HUDEP-2 (cell line): ENCODE measurements at regions not wholly inside any gene's neighbourhood (a gene's known extent, or its start where the extent isn't known, plus 50 kb on each side); places are given as distances from the start of the nearest gene placed in this dataset.
"Not testable (repeated sequence)": the region's sequence is repeated elsewhere in the genome, so short reads cannot be mapped to it uniquely, and the experiment has no call there.

ENCODE experiments used
- DNase-seq, 76 experiments: peaks; one replicate each; lab custom pipeline; 2025; ENCODE audit not compliant: unreplicated experiment in 76 of 76; lab: John Stamatoyannopoulos, UW

DNA sequence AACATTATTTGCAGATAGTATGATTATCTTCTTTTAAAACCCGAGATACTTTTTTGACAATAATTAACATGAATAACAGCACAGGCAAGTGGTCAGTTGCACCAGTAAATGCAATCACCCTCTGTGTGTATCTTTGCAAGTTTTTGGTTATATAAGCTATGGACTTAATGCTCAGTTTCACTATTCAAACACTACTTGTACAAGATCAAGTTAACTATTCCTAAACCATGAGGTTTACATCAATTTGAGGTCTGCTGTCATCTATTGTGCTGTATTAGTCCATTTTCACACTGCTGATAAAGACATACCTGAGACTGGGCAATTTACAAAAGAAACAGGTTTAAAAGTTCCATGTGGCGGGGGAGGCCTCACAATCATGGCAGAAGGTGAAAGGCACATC, 323.2 kb downstream of the NR4A2 start:
- no peak for DNase-seq

DNA sequence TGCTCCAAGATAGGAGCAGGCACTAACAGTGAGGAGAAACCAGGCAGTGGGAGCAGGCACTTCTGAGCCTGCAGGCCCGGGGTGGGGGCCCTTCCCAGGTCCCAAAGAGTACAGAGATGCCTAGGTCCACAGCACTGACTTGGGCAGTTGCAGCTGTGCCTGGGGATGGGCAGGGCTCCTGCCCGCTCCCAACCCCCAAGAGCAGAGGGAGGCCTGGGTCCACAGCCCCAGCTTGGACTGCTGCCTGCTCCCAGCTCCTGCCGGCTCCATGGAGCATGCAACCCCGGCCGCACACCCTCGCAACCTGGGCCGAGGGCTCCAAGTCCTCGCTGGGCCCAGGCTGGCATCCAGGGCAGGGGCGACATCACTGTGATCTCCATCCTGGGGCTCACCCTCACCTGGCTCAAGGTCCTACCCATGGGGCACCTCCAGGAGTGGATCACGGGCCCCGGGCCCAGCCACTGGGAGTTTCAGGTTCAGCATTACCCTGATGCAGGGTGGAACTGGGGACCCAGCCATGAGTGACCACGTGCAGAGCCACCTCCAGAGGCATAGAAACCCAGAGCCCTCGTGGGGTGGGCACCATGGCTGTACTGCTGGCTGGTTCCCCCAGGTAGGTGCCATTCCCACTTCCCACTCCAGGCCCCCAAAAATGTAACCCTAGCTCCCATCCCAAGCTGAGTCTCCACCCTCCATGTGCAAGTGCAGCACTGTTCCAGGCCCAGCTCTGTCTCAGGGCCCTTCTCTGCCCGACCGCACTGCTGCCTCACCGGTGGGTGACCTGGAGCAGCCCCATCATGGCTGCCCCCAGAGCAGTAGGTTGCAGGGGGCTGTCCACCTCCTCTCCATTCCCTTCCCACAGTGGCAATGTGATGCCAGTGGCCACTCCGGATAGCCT, 325.6 kb downstream of the NR4A2 start:
- DNase-seq = no peak

DNA sequence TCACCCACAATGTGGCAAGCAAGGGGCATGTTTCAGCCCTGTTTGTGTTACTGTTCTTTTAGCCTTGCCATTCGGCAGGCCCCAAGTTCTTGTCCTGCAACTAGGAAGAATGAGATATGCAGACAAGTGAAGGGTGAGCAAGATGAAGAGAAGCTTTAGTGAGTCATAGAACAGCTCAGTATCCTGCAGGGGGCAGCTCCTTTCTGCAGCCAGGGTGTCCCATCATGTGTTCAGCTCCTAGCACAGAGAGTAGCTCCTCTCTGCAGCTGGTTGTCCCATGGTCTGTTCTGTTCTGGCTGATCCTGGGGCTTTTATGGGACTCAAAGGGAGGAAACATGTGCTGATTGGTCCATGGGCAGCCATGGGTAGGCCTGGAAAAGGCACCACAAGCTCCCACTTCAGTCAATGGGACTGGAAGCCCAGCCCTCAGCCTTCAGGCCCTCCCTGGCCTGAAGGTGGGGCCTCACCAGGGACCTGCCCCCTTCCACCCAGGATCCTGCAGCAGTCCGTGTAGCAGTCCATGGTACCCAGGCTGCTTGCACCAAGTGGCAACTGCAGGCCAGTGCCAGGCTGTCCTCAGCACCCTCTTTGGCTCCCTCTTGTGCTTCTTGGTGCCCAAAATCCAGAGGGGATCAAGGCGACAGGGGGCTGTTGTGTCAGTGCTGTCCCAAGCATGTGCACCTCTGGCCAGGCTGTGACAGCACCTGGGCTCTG, 326.4 kb downstream of the NR4A2 start:
- DNase-seq = peak in 8 of 76 experiments; percentile 1 to 20 (median 9)

DNA sequence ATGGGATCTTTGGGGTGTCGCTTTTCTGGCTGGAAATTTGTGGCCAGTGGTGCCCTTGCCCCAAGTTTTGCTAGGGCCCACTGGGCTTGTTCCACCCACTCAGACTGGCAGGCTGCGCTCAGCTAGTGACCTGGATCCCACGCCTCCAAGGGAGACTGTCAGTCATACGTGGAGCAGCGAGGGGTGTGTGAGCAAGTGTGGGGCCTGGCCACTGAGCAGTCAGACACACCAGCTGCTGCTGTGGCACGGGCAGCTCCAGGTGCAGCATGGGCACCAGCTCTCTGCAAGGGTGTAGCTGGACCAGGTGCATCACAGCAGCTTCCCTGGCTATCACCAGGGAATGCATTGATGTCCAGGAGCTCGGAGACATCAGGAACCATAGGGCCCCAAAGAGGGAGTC, 327.0 kb downstream of the NR4A2 start:
- no peak for DNase-seq

DNA sequence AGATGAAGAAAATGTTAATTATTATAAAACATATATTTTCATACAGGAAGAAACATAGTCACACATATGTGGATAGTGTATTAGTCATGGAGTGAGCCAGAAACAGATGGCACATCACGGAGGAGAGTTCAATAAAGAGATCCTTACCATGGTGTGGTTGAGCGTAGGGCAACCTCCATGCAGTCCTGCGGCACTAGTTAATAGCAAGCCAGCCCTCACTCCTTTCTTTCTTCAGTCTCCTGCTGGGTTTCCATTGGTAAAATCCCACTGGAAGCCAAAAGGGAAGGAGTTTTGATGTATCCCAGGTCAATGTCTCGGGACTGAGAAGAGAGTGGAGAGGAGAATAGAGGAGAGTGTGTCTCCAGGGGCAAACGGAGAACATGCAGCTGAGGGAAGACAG, 328.1 kb downstream of the NR4A2 start:
- DNase-seq = no peak

DNA sequence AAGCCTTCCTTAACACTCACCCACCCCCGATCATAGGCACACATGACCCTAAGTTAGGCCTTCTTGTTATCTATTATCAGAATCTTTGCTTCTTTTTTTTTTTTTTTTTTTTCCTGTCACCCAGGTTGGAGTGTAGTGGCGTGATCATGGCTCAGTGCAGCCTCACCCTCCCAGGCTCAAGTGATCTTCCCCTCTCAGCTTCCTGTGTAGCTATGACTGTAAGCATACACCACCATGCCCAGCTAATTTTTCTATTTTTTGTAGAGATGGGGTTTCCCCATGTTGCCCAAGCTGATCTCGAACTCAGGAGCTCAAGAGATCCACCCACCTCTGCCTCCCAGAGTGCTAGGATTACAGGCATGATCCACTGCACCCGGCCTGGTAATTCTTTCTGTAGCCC, 328.7 kb downstream of the NR4A2 start:
- no peak for DNase-seq

DNA sequence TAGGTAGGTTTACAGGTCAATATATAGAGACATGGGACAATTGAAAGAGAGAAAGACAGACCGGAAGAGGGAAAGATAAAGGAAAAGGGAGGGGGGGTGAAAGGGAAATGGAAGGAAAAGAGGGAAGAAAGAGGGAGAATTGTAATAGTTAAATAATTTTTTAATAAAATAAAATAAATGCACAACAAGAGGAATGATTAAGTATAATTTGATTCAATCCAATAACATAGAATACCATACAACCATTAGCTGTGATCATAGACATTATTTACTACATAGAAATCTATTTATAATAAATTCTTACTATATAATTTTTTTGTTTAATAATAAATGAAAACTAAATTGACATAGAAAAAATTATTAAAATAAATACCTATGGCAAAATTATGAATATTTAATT, 330.7 kb downstream of the NR4A2 start:
- no peak for DNase-seq

DNA sequence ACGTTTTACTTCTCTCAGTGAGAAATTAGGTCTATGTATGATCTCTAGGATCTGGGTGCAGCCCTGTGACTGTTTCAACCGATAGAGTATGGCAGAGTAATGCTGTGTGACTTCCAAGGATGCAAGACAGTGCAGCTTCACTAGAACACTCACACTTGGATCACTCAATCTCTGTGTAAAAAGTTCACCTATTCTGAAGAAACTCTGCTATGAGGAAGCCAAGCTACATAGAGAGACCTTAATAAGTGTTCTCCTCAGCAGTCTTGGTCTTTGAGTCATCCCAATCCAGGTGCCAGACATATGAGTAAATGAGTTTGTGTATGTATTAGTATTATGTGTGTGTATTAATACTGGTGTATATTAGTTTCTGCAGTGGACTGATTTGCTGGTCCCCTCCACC, 335.0 kb downstream of the NR4A2 start:
- DNase-seq = no peak

DNA sequence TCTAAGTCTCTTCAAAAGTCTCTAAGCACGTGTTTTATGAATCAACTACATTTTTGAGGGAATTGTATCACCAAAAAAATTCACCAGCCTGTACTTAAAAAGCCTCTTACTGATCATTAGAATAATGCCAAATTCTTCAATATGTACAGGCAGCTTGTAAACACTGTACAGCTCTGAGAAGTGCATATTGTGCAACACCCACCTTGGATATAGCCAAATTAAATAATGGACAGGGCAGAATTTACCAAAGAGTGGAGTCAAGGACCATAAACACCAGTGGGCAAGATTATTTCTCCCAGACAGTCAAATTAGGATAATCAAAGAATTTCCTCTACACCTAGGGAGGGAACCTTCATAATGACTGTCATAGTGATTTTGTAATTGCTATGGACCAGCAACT, 338.2 kb downstream of the NR4A2 start:
- no peak for DNase-seq

DNA sequence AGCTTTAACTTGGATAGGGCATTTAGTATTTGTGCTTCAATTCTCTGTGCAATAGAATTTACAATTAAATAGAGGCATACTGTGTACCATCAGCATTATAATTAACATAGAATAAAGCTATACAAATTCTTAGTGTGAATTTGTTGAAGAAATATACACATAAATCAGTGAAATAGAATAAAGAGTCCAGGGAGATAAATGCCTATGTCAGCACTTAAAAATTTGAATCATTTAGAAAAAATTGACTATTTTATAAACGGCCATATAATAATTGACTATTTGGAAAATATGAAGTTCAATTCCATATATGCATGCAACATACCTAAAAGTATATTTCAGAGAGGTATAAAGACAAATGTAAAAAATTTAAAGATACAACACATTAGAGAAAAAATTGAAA, 348.7 kb downstream of the NR4A2 start:
- no peak for DNase-seq

DNA sequence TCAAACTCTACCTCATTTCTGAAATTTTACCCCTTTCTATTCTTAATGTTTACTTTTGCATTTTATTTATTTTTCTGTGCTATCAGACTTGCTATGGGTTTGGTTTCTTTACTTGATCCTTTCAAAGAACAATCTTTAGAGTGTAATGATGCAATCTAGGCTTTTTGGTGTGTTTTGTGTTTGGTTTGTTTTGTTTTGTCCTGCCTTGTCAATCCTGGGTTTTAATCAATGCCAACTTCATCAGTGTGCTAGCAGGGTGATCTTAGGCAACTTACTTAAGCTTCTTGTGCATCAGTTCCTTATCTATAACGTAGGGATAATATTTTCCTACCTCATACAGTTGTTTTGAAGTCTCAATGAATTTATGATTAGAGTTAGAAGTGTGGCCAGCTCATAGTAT, 350.4 kb downstream of the NR4A2 start:
- no peak for DNase-seq

DNA sequence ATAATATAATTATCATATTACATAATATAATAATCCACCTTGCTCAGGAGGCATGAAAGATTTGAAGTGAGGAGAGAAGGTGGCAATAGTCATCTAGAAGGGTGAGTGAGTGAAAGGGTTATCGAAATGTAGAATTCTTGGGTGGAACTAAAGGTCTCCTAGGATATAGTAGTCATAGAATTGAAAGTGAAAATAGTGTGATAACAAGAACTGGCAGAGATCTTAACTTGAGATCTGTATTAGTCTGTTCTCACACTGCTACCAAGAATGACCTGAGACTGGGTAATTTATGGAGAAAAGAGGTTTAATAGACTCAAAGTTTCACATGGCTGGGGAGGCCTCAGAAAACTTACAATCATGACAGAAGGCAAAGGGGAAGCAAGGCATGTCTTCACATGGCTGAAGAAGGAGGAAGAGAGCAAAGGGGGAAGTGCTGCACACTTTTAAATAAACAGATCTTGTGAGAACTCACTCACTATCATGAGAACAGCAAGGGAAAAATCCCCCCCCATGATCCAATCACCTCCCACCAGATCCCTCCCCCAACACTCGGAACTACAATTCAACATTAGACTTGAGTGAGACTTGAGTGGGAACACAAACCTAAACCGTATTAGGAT, 351.5 kb downstream of the NR4A2 start:
- DNase-seq = no peak

DNA sequence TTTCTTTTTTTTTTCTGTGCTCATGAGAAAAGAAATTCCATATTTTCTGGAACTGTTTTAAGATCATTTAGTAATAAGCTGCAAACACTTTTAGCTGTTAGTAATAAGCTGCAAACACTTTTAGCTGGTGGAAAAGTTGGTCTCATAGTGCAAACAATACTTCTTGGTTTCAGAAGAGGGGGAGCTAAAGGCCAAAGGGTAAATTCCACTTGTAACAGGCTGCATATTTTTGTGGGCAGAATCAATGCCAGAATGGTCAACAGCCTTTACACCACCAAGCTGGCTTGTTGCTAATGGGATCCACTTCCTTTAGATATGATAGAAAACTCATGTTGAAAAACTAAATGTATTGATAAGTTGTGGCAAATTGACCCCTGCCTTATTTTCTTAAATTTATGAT, 356.8 kb downstream of the NR4A2 start:
- no peak for DNase-seq

DNA sequence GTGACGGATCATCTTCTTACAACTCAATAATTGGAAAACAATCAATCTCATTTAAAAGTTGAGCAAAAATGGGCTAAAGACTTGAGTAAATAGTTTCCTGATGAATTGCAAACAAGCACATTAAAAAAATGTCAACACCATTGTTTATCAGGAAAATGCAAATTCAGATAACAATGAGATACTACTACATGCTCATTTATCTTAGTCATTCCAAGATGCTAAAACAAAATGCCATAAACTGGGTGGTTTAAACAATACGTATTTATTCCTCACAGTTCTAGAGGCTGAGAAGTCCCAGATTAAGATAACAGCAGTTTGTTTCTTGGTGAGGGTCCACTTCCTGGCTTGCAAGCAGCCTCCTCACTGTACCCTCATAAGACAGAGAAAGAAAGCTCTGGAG, 359.6 kb downstream of the NR4A2 start:
- DNase-seq = no peak

DNA sequence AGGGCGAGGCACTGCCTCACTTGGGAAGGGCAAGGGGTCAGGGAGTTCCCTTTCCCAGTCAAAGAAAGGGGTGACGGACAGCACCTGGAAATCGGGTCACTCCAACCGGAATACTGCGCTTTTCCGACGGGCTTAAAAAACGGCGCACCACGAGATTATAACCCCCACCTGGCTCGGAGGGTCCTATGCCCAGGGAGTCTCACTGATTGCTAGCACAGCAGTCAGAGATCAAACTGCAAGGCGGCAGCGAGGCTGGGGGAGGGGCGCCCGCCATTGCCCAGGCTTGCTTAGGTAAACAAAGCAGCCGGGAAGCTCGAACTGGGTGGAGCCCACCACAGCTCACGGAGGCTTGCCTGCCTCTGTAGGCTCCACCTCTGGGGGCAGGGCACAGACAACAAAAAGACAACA, 366.5 kb downstream of the NR4A2 start:
- DNase-seq = not testable (repeated sequence)

DNA sequence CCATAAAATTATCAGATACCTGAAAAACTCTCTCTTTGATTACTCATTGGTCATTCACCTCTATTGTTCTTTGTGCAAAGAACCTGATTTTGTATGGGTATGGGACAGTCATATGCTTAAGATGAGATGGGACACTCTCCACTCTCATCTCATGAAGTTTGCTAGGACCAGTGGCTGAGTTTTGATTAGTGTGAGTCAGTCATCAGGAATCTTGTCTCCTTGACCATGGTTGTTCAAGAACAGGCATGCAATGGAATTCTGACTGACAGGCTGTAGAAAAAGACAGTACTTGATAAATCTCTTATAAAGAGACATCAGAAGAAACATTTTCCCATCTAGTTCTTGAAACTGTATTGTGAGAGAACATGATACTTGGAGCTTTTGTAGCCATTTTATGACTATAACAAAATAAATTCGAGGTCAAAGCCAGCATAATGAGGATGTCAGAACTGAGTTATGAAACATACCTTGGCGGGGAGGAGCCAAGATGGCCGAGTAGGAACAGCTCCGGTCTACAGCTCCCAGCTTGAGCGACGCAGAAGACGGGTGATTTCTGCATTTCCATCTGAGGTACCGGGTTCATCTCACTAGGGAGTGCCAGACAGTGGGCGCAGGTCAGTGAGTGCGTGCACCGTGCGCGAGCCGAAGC, 367.0 kb downstream of the NR4A2 start:
- no peak for DNase-seq

DNA sequence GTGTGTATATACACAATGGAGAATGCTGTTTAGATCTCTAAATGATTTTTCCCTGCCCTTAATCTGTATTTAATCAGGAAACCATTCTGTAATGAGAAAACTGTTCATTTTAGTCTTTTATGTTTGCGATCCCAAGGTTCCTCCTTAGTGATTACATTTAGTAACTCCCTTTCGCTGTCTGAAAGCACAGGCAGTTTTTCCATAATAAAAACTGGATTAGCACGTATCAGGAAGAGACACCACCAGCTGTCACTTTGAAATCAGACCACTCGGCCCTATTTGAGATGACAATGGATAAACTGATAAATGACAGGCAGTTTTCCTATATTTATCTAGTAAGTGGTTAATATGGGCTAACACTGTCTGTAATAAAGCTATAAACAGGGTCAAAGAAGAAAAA, 370.9 kb downstream of the NR4A2 start:
- DNase-seq = no peak

DNA sequence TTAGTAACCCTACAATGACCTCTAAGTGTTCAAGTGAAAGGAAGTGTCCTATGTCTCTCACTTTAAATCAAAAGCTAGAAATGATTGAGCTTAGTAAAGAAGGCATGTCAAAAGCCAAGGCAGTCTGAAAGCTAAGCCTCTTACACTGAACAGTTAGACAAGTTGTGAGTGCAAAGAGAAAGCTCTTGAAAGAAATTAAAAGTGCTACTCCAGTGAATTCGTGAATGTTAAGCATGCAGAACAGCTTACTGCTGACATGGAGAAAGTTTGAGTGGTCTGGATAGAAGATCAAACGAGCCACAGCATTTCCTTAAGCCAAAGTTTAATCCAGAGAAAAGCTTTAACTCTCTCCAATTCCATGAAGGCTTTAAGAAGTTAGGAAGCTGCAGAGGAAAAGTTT, 373.7 kb downstream of the NR4A2 start:
- no peak for DNase-seq

DNA sequence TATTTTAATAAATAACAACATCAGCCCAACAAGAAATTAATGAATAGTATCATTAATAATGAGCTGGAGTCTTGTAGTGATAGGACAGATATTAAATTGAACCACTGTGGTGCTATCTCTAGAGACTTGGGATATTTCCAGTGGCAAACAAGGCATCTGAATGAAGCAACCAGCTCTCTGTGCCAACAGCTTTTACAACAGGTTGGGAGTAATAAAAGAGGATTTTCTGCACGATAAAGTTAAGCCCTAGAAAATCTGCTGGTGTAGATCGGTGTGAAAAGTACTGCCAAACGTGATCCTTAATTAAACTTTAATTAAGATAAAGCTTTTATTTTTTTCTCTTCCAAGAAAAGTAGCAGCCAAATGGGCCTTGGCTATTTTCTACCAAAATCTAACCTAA, 385.5 kb downstream of the NR4A2 start:
- no peak for DNase-seq

DNA sequence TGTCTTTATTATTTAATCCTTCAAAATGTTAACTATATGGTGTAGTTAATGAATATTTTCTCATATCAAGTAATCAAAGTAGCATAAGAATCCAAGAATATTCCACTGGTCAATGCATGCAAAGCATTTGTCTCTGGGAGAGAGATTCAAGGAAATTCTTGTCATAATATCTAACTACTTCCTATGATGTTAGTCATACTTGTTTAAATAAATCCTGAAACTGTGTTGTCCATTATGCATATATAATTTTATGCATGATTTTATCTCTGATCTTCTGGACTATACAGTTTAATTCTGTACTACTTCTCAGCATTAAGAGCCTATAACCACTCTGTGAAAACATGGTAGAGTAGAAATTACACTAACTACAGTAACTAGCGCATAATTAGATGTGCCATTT, 388.3 kb downstream of the NR4A2 start:
- no peak for DNase-seq

DNA sequence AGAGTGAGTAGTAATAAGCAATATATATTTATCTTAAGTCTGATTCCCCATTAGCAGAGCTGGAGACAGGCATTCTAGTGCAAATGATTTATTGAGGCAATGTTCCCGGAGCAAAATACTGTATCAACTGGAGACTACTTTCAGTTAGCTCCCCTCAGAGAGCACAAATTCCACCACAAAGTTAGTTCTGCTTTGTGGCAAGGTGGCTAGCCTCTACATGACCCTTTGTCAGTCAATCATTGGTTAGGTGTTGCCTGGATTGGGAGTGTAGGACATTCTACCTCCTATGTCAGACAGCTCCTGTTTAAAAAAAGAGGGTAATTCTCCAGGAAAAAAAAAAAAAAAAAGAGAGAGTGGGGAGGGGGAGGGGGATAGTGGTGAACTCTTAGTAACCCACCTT, 402.2 kb downstream of the NR4A2 start:
- no peak for DNase-seq
